Suprapubic skin (tissue), 4 donors: ENCODE measurements at regions not wholly inside any gene's neighbourhood (a gene's known extent, or its start where the extent isn't known, plus 50 kb on each side); places are given as distances from the start of the nearest gene placed in this dataset.

Source experiments
- DNase-seq, 2 donors: peaks; one replicate each; pipeline ENCODE4 v3.0.0-alpha.2; 2019; ENCODE audit warnings: low spot score in 2 of 2
- H3K27ac ChIP-seq: fragments of 200-600 bp; sonication (generic); one replicate; pipeline ENCODE4 v1.5.1; 2019
- H3K27me3 ChIP-seq: fragments of 200-600 bp; sonication (generic); one replicate; pipeline ENCODE4 v1.5.1; 2019
- H3K36me3 ChIP-seq: fragments of 200-600 bp; sonication (generic); one replicate; pipeline ENCODE4 v1.5.1; 2019
- H3K4me1 ChIP-seq: fragments of 200-600 bp; sonication (generic); one replicate; pipeline ENCODE4 v1.5.1; 2019
- H3K4me3 ChIP-seq: fragments of 200-600 bp; sonication (generic); one replicate; pipeline ENCODE4 v1.5.1; 2019; ENCODE audit warnings: mild to moderate bottlenecking
- H3K9me3 ChIP-seq: fragments of 200-600 bp; sonication (generic); one replicate; pipeline ENCODE4 v1.5.1; 2019
- CTCF ChIP-seq, 2 donors: fragments of 200-600 bp in 1 of 2; fragments of 450-650 bp in 1 of 2; sonication (generic) in 1 of 2; IDR thresholded peaks; one replicate each; pipeline ENCODE4 v1.5.1; 2016 to 2019; ENCODE audit warnings: antibody characterized with exemption in 2 of 2, mild to moderate bottlenecking in 1 of 2, moderate library complexity in 1 of 2
- EP300 ChIP-seq: sonication (generic); formaldehyde crosslinking; IDR thresholded peaks from one replicate; pipeline ENCODE4 v1.6.1; 2017; ENCODE audit warnings: antibody characterized with exemption
- POLR2A ChIP-seq, 2 donors: fragments of 450-650 bp; IDR thresholded peaks; one replicate each; pipeline ENCODE4 v1.6.1; 2017; ENCODE audit warnings: antibody characterized with exemption in 2 of 2, mild to moderate bottlenecking in 2 of 2, moderate library complexity in 2 of 2
- POLR2AphosphoS5 ChIP-seq, 3 donors: sonication (generic); formaldehyde crosslinking; IDR thresholded peaks; one replicate each; pipeline ENCODE4 v1.6.1; 2017; ENCODE audit warnings: antibody characterized with exemption in 3 of 3
- WGBS: methylation state at CpG from one replicate; pipeline ENCODE4 v1.1.5; 2018; 5-methylcytosine and 5-hydroxymethylcytosine counted together

GRCh38 chr11:121717296-121717695 is 264.5 kb upstream of the SORL1-AS1 start:
- Histone ChIP-seq H3K4me3 (no peak overlapping the region), H3K4me1 (peaks cover 4% of the 10 kb centered on the region), H3K27me3 (no peaks in the 10 kb centered on the region), H3K36me3 (no peaks in the 10 kb centered on the region), H3K27ac (no peak overlapping the region), H3K9me3 (no peaks in the 10 kb centered on the region)
- 93% methylated on average over 2 of the region's 2 CpGs for WGBS
- no peak for DNase-seq
- TF ChIP-seq EP300 = no peak
- no peak for TF ChIP-seq POLR2AphosphoS5 (IDR thresholded peaks at IDR 0.05)

- DNase-seq = no peak
- TF ChIP-seq POLR2A (IDR thresholded peaks at IDR 0.05) (no peak), EP300 (peak; percentile 34)
- Histone ChIP-seq H3K9me3 (no peaks in the 10 kb centered on the region), H3K27ac (no peak overlapping the region), H3K4me1 (no peaks in the 10 kb centered on the region), H3K27me3 (no peaks in the 10 kb centered on the region), H3K36me3 (no peaks in the 10 kb centered on the region), H3K4me3 (no peak overlapping the region)
- WGBS = 80% methylated on average over 4 of the region's 4 CpGs
Observed at GRCh38 chr11:121716060-121716459, 263.3 kb upstream of the SORL1-AS1 start.

DNA sequence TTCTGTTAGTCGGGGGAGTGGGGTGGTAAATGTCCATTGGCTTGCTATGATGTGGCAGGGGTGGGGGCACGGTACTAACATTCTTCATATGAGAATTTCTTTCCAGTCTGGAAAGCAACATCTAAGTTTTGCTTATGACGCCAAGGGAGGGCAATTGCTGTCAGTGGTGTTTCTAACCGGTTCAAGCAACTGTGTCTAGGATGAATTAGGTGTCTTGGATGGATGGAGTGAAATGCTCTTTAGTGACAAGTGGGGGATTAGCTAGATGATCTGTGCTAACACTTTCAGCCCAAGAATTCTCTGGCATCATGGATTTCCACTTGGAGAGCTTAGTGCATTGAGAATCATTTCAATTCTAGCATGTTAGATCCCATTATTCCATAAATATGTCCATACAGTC is 262.6 kb upstream of the SORL1-AS1 start:
- Histone ChIP-seq H3K36me3 (no peaks in the 10 kb centered on the region), H3K4me3 (no peak overlapping the region), H3K9me3 (no peaks in the 10 kb centered on the region), H3K4me1 (no peaks in the 10 kb centered on the region), H3K27me3 (no peaks in the 10 kb centered on the region), H3K27ac (no peak overlapping the region)
- WGBS = 89% methylated on average over 4 of the region's 4 CpGs
- no peak for DNase-seq
- TF ChIP-seq POLR2A (IDR thresholded peaks at IDR 0.05) (no peak), CTCF (IDR thresholded peaks at IDR 0.05) (no peak), POLR2AphosphoS5 (IDR thresholded peaks at IDR 0.05) (no peak), EP300 (no peak)

DNA sequence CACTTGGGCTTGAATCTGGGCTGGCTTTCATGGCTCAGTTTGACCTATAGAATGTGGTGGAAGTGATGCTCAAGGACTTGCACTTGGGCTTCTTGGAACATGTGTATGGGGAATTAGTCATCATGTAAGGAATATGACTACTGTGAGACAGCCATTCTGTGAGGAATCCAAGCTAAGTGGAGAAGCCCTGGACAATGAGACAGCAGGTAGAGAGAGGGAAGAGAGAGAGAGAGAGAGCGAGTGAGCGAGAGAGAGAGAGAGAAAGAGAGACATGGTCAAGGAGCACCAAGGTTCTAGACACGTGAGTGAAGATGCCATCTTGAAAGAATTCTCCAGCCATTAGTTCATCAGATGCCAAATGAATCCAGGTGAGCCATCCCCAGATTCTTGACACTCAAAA is 261.6 kb upstream of the SORL1-AS1 start:
- 99% methylated on average over 3 of the region's 3 CpGs for WGBS
- H3K4me1 ChIP-seq = no peaks in the 10 kb centered on the region
- TF ChIP-seq POLR2AphosphoS5 (IDR thresholded peaks at IDR 0.05) = no peak
- no peak for TF ChIP-seq POLR2A (IDR thresholded peaks at IDR 0.05)
- no peak for TF ChIP-seq CTCF (IDR thresholded peaks at IDR 0.05)
- no peak for TF ChIP-seq EP300

GRCh38 chr11:121711939-121712338 is 259.2 kb upstream of the SORL1-AS1 start:
- Histone ChIP-seq H3K27me3 (no peaks in the 10 kb centered on the region), H3K9me3 (no peaks in the 10 kb centered on the region), H3K4me3 (no peak overlapping the region), H3K4me1 (no peaks in the 10 kb centered on the region), H3K27ac (no peak overlapping the region), H3K36me3 (no peaks in the 10 kb centered on the region)
- DNase-seq = no peak
- 82% methylated on average over 1 of the region's 1 CpG for WGBS
- TF ChIP-seq POLR2A (IDR thresholded peaks at IDR 0.05) (no peak), CTCF (IDR thresholded peaks at IDR 0.05) (no peak), EP300 (no peak), POLR2AphosphoS5 (IDR thresholded peaks at IDR 0.05) (no peak)

More for the DNA sequence above, 261.6 kb upstream of the SORL1-AS1 start:
- Histone ChIP-seq H3K27me3 (no peaks in the 10 kb centered on the region), H3K27ac (no peak overlapping the region), H3K9me3 (no peaks in the 10 kb centered on the region), H3K36me3 (no peaks in the 10 kb centered on the region), H3K4me3 (no peak overlapping the region)
- DNase-seq = no peak

GRCh38 chr11:121711236-121711635 is 258.5 kb upstream of the SORL1-AS1 start:
- Histone ChIP-seq H3K4me1 (no peaks in the 10 kb centered on the region), H3K27ac (no peak overlapping the region), H3K9me3 (no peaks in the 10 kb centered on the region), H3K36me3 (no peaks in the 10 kb centered on the region), H3K27me3 (no peaks in the 10 kb centered on the region), H3K4me3 (no peak overlapping the region)
- DNase-seq = no peak
- no peak for TF ChIP-seq CTCF (IDR thresholded peaks at IDR 0.05)
- TF ChIP-seq POLR2AphosphoS5 (IDR thresholded peaks at IDR 0.05) = no peak
- no peak for TF ChIP-seq POLR2A (IDR thresholded peaks at IDR 0.05)
- no peak for TF ChIP-seq EP300
- 84% methylated on average over 2 of the region's 2 CpGs for WGBS
